ENCODE measurements at regions not wholly inside any gene's neighbourhood (a gene's known extent, or its start where the extent isn't known, plus 50 kb on each side); places are given as distances from the start of the nearest gene placed in this dataset.

DNA sequence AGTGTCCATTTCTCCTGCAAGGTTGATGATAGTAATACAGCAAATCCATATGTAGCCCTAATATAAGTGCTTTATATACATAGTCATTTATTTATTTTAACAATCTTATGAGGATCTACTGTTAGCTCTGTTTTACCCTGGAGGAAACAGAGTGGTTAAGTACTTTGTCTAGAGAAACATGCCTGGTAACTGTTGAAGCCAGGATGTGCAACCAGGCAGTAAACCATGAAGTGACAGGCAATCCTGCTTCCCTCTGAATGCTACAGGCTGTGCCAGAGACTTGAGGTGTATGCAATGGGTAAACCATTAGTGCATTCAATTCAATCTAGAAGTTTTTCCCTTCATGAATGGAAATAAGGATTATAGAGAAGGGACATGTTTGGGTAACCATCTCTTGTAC is 911.0 kb downstream of the PCDH17 start:
- DNase-seq, result no peak

DNA sequence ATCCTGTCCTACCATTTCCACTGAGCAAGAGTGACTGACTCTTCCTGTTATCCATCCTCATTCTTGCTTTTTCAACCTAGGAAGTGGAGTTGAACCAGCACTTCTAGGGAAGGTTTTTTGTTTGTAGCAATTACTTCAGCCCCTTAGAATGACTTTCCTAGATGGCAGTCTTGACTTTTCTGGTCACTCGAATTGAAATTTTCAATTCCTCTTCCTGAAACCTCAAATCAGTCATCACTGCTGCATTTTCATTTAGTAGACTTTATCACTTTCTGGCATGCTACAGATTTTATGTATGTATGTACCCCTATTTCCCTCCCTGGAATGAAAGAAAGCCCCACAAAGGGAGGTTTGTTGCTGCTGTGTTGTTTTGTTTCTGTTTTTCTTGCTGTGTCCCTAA is 915.9 kb downstream of the PCDH17 start:
- no peak for DNase-seq

DNA sequence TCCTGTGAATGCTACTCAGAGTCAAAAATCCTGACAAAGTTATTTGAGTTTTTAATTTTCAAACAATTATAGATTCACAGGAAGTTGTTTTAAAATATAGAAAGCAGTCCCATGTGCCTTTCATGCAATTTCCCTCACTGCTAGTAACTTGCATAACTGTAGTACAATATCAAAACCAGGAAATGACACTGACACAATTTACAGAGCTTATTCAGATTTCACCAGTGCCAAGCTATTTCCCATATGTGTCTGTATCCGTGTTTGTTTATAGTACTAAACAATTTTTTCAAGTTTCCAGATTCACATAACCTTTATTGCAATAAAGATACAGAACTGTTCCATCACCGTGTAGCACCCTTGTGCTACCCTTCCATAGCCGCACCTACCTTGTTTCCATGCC is 934.6 kb downstream of the PCDH17 start:
- no peak for DNase-seq

DNA sequence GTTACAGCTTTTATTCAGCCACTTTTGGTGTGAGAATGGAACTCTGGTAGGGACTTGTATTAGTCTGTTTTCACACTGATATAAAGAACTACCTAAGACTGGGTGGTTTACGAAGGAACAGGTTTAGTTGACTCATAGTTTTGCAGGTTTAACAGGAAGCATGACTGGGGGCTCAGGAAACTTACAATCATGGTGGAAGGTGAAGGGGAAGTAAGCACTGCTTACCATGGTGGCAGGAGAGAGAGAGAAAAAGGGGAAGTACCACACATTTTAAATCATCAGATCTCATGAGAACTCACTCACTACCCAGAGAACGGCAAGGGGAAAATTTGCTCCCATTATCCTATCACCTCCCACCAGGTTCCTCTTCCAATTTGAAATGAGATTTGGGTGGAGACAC is 942.2 kb downstream of the PCDH17 start:
- DNase-seq, result no peak

DNA sequence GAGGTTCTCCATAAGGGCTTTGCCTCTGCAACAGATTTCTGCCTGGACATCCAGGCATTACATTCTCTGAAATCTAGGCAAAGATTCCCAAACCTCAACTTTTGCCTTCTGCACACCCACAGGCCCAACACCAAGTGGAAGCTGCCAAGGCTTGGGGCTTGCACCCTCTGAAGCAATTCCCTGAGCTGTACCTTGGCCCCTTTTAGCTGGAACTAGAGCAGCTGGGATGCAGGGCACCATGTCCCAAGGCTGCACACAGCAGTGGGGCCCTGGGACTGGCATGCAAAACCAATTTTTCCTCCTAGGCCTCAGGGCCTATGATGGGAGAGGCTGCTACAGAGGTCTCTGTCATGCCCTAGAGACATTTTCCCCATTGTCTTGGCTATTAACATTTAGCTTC is 943.2 kb downstream of the PCDH17 start:
- DNase-seq, result no peak

DNA sequence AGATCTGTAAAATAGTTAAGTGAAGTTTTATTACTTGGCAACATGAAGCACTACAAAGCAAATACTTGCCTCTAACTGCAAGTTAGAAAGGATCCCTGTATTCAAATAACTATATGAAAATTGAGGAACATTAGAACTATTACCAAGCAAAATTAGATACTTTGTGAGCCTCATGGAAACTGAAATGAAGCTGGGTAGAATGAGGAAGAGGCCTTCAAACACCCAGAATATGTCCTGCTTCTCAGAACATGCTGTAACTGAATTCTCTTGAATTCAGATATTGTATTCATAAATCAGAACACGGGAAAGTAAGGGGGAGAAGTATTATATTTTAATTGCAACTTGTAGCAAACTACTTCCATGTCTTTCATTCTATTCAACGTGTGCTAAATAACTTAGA is 947.9 kb downstream of the PCDH17 start:
- DNase-seq, result no peak

DNA sequence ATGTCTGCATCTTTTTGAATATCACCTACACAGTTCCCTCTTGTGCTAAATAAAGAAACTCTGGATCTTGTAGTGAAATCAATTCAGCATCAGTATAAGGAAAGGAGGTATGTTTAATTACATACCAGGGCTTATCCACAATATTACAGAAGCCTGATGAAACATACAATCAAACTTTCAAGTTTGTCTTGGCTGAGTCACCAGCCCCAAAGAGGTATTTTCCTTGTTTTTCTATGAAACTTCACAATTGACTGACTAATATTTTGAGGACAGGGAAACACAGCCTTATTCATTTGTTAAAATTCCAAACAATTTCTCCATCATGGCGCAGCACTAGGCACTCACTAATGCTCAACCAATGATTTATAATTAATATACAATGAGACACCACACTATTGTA is 952.4 kb downstream of the PCDH17 start:
- DNase-seq, result no peak

DNA sequence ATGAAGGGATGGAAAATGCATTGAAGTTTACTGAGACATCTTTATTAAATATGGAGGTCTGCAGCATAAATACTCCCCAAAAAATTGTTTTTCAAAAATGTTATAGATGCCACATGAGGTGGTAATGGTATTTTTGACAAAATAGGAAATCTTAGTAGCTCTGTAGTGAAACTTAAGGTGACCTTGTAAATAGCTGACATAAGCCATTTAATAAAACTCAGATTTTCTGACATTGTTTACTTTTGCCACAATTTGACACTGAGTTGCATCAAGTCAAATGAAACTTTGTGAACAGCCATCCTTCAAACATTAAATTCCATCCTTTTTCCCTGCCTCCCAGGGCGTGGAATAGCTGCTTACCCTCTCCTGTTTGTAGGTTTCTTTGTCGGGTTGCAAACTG is 953.1 kb downstream of the PCDH17 start:
- DNase-seq, result no peak

DNA sequence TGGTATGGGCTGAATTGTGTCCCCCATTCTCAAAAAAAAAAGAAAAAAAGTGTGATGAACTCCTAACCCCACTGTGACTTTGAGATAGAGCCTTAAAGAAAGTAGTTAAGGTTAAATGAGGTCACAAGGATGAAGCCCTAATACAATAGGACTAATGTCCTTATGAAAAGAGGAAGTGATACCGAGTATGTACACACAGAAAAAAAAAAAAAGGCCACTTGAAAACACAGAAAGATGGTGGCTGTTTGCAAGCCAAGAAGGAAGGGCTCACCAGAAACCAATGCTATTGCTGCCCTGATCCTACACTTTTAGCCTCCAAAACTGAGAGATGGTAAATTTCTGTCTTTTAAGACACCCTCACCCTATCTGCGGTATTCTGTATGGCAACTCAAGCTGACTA is 955.6 kb downstream of the PCDH17 start:
- no peak for DNase-seq

DNA sequence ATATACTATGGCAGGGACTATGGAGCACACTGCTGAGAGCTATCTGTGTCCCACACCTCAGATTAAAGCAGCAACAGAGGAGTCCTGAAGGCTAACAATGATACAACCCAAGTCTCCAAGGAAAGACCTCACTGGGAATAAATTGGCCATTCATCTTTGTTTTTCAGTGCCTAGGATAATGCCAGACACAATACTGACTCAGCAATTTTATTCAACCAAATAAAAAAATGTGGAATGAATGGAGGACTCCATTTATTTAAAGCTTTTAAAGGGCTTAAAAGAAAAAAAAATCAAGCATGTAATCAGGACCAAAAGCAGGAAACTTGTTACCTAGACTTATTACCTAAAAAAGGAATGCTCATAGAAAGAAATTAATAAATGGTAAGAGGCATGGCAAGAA is 960.5 kb downstream of the PCDH17 start:
- DNase-seq, result no peak

DNA sequence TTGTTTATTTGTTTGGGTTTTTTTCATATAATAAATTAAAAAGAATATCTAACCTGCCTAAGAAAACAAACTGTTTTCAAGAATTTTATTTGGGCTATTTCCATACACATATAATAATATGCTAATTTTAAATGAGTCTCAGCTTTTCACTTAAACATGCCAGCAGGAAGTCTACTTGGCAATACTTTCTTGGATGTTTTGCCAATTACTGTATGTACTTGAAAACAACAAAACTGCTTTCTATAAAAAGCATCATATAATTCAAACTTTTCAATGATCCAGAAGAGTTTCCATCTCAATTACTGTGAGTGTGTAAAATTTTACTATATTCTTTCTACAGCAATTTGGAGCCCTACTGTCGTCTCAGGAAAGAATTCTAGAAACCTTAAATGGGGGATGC is 961.2 kb downstream of the PCDH17 start:
- DNase-seq, result no peak

DNA sequence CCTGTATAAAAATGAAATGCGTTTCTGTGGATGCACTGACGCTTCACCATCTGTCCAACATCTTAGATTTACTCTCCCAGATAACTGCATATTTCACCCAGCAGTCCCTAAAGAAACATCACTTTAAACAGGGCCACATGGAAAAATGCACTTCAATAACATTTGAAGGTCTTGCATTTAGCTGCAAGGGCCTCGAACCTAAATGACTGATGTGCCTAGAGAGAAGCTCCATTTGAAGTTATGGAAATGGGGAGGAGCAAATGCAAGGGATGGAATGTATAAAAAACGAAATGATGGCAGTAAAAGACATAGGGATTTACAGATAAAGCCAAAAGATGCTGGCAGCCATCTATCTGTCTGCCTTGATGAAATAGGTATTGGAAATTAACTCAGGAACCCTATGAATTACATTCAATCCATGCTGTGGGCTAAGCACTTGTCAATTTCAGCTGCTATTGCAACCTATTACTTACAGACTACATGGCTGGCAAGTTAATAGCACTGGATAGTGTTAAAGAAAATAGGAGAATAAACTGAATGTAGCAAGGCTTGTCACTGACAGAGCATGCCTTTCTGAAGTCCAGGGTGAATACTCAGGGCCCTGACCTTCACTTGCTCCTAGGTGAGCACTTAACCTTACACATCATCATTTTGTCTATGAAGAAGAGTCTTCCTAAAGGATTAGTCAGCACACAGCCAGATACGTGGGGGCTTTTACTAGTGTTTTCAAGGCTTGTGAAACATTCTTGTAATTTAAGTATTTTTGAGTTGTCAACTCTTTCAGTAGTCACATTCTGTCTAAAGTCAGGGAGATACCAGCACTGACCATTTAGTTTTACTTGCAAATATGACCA is 963.4 kb downstream of the PCDH17 start:
- no peak for DNase-seq

DNA sequence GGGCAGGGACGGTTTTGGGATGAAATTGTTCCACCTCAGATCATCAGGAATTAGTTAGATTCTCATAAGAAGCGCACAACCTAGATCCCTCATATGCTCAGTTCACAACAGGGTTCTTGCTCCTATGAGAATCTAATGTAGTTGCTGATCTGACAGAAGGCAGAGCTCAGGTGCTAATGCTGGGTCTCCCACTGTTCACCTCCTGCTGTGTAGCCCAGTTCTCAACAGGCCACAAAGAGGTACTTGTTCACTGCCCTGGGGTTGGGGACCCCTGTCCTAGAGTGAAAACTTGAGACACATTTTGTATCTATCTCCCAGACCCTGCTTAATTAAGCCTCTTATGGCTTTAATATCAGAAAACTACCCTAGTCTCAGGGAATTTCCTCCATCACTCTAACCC is 966.0 kb downstream of the PCDH17 start:
- DNase-seq, result no peak

DNA sequence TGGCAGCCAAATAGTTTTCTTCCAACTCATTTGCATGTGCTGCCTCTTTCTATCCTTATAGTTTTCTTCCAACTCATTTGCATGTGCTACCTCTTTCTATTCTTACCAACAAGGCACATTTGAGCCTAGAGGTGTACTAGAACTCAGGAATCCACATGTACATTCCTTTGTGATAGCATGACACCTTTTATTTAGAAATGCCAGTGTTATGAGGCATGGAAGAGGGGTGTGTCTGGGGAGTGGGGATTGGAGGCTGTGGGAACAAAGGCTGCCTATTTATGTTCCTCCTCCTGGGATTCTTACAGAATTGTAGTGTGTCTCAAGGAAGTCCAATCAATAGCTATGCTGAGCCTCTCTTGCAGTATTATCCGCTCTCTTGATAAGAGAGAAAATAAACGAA is 966.7 kb downstream of the PCDH17 start:
- no peak for DNase-seq

DNA sequence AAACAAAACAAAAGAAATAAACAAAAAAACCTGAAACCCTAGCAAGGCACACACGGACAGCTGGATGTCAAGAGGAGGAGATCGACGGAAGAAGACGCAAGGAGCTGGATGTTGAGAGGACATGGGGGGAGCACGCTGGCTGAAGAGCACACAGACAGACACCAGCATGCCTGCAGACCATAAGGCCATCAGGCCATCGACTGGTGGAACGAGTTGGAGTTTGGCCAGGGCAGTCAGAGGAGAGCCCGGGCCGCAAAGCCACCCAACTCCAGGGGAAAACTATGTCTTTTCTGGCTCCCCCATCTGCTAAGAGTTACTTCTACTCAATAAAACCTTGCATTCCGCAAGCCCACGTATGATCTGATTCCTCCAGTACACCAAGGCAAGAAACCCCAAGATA is 979.6 kb downstream of the PCDH17 start:
- DNase-seq, result no peak

DNA sequence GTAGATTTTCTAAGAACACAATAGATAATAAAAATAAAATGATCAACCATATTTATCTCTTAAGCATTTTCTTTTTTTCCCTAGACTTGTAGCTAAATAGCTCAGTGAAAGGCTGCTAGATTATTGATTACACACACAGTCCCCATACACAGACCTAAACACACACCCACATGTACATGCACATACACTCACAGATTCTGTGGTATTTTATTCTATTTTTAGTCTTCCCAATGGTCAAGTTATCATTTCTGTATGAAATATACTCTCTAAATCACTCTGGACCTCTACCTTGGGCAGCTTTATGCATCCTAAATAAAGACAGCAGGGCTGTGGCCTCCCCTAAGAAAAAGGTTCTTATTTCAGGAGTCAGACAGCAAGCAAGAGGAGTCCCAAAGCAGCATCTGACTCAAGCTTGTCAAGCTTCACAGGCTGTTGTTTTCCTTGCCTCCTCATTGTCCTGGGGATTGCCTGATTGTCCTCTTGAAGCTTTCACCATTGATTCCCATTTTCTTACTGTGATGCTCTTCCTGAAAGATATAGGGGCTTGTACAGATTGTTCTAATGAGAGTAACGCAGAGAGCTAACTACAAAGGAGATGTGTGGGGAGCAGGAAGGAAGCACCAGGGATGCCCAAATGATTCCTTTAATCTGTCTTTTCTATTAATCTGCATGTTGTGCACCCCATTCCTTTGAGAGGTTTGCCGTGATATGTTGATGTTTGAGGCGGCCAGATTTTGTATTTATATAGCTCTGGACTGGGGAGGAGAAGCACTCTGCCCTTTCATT is 986.5 kb downstream of the PCDH17 start:
- DNase-seq, result no peak

DNA sequence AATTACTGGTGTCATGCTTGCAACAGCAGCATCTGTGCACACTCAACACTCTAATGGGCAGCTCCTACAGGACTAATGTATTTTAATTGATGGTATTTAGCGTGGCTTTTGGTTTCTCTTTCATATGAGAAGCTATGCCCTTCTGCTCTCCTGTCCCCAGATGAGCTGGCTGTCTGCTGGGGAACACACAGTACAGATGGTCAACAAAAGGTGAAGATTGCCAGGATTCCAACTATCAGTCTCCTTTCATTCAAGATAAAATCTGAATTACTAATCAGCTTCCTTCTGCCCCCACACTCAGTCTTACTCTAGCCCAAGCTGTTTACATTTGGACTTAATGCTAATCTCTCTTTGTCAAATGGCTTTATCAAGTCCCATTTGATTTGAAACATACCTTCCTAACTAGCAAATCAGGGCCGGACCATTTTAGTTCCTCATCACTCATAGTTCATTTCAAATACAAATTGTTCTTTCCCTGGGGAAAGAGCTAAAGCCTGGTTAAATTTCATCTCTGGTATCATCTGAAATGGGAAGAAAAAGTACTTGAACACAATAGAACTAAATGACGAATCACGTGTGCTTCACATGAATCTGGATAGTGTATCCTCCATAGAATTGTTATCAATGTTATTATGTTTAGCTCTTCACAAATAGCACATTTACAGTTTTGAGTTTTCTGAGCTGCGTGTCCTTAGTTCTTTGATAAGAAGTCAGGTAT is 988.0 kb downstream of the PCDH17 start:
- DNase-seq, result no peak

DNA sequence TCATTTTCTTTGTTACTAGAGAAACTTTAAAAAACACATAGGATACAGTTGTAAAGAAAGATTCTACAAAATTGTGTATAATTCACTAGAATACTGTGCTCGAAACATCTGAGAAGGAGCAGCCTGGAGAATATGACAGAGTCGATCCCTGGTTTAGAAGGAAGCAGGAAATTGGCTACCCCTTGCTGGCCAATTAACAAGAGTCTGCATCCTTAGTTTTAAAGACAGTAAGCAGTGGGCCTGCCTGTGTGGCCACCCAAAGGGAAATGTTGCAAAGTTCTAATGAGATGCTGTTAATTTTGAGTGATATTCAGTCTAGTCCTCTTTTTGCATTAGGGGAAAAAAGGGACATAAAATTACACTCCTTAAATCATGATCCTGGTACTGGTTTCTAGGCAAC is 988.6 kb downstream of the PCDH17 start:
- DNase-seq, result no peak

DNA sequence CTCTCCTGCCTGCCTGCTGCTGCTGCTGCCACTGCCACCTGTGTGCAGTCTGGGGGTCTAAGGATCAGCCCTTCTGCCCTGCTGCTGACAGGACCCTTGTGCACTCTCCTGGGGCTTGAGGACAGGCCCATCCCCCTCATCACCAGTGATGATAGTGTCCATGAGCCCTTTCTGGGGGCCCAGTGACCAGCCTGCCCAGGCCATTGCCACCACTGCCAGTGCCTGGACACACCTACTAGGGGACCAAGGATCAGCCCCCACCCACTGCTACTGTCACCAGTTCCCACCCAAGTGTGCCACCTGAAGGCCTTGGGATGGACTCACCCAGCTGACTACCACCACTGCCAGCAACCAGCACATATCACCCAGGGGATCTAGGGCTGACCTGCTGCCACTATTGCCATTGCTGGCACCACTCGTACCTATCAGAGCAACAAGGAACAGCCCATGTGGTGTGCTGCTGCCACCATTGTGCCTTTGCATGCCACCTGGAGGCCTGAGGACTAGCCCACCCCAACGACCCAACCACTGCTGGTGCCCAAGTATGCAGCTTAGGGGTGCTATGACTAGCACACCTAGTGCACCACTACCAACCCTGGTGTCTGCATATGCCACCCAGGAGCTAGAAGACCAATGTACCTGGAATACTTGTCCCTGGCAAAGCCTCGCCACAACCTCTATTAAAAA is 994.3 kb downstream of the PCDH17 start:
- no peak for DNase-seq

DNA sequence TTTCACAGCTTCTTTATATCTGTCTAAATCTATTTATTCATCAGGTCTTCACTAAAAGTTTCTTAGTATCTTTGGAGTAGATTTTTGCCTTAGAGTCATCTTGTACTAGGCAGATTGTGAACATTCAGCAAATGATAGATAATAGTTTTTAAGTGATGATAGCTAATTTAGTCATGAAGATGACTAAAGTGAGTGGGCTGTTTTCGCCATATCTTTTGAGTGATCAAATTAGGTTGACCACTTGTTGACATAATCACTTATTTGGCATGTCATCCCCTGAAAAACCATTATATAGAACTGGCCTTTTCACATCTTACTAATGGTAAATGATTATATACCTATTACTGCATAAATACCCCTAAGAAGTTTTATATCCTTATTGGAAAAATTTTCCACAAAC is 999.2 kb downstream of the PCDH17 start:
- no peak for DNase-seq

DNA sequence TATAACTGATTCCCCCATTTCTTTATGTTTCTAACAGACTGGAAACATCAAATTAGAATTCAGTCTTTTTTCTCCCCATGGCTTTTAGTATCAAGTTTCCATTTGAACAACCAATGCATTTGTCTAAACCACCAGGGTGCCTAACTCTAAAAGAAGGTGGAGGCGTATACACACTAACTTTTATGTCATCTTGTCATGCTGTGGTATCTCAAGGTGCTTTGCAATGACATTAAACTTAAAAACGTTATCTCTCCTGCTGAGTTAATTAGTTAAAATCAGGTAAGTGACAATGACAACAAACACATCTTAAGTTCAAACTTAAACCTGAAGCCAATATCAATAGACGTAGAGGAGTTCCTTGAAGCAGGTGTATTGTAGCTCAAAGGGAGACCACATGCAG is 1001.7 kb downstream of the PCDH17 start:
- DNase-seq, result no peak

DNA sequence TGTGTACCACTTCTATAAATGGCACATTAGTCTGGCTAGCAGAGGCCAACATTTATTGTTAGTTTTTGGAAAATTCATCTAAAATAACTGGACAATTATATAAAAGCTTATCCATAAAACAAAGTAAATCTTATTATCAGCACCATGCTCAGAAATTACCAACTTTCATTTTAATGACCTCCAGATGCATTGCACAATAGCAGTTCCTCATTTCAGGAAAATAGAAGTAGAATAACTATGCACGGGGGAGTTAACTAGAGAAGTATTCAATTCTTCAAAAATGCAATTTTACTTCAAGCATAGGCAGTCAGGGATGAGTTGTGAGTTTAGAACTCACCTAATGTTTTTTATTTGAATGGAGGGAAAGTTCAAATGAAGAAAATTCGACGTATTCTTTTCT is 1023.5 kb downstream of the PCDH17 start:
- no peak for DNase-seq

DNA sequence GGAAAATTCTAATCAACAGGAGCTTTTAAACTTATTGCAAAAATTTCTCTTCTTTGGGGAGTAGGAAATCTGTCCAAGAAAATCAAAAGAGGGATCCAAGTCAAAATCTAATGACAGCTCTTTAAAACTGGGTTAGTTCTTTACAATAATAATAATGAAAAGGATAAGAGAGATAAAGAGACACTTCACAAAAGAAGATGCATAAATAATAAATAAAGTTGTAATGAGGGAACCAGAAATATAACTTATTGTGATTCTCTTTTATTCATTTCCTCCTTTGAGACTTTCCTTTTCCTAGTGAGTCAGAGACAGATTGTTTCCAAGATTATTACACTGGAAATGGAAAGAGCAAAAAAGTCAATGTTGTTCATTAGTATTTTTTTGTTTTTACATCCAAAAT is 1029.3 kb downstream of the PCDH17 start:
- DNase-seq, result no peak
